NT2/D1 (cell line): ENCODE measurements at regions not wholly inside any gene's neighbourhood (a gene's known extent, or its start where the extent isn't known, plus 50 kb on each side); places are given as distances from the start of the nearest gene placed in this dataset.

Experiments used
- SUZ12 ChIP-seq: IDR thresholded peaks from 2 replicates; pipeline ENCODE4 v1.6.1; 2011; ENCODE audit not compliant: insufficient read length, insufficient read depth; ENCODE audit errors: extremely low read depth
- YY1 ChIP-seq: IDR thresholded peaks from 2 replicates; pipeline ENCODE4 v1.6.1; 2011; ENCODE audit not compliant: insufficient read length, insufficient read depth
- ZNF274 ChIP-seq: IDR thresholded peaks from 2 replicates; pipeline ENCODE4 v1.6.1; 2011; ENCODE audit warnings: mild to moderate bottlenecking, low read depth, low read length

GRCh38 chr3:28780480-28780879 lies 431.9 kb upstream of the AZI2 start:
- TF ChIP-seq ZNF274 (no peak), YY1 (no peak), SUZ12 (no peak)
